Dendritic cell treated with granulocyte-macrophage colony-stimulating factor and Interleukin-4, amounts not matched to agents 40 ng/mL and 50 ng/mL, for 4 days (primary cell): ENCODE measurements at regions not wholly inside any gene's neighbourhood (a gene's known extent, or its start where the extent isn't known, plus 50 kb on each side); places are given as distances from the start of the nearest gene placed in this dataset.

Experiments
- H3K27ac Mint-ChIP-seq: one replicate; pipeline ENCODE4 v1.8.0; 2022; ENCODE audit warnings: mild to moderate bottlenecking, mixed read lengths
- H3K27me3 Mint-ChIP-seq: one replicate; pipeline ENCODE4 v1.8.0; 2022; ENCODE audit warnings: mild to moderate bottlenecking, mixed read lengths
- H3K36me3 Mint-ChIP-seq: one replicate; pipeline ENCODE4 v1.8.0; 2022; ENCODE audit warnings: low read depth, mixed read lengths
- H3K4me1 Mint-ChIP-seq: one replicate; pipeline ENCODE4 v1.8.0; 2022; ENCODE audit warnings: low read depth, mixed read lengths
- H3K4me3 Mint-ChIP-seq: one replicate; pipeline ENCODE4 v1.8.0; 2022; ENCODE audit warnings: mild to moderate bottlenecking, moderate library complexity, mixed read lengths
- H3K9me3 Mint-ChIP-seq: one replicate; pipeline ENCODE4 v1.8.0; 2022; ENCODE audit warnings: mixed read lengths
- intact Hi-C: fragments of 100-400 bp; cut with micrococcal nuclease; formaldehyde crosslinking; loops from one replicate; pipeline ENCODE4 v1.15.0; 2022

DNA sequence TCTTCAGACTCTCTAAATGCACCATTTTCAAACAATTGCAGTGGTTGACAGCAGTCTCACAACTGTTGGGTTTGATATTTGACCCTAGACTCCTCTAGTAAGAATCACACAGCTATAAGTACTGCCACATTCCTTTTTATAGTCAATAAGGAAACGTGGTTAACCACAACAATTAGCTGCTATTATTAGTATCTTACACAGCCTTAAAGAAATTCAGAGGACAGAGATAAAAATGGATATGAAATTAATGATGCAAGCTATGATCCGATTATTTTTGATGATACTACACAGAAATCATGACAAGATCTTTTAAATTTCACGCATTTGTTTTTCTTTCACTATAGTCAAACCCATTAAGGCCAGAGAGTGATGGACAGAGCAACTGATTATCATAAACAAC lies 288.6 kb upstream of the C9orf72 start:
- no peaks in the 10 kb centered on the region for H3K4me1 Mint-ChIP-seq
- no peak overlapping the region for H3K4me3 Mint-ChIP-seq

DNA sequence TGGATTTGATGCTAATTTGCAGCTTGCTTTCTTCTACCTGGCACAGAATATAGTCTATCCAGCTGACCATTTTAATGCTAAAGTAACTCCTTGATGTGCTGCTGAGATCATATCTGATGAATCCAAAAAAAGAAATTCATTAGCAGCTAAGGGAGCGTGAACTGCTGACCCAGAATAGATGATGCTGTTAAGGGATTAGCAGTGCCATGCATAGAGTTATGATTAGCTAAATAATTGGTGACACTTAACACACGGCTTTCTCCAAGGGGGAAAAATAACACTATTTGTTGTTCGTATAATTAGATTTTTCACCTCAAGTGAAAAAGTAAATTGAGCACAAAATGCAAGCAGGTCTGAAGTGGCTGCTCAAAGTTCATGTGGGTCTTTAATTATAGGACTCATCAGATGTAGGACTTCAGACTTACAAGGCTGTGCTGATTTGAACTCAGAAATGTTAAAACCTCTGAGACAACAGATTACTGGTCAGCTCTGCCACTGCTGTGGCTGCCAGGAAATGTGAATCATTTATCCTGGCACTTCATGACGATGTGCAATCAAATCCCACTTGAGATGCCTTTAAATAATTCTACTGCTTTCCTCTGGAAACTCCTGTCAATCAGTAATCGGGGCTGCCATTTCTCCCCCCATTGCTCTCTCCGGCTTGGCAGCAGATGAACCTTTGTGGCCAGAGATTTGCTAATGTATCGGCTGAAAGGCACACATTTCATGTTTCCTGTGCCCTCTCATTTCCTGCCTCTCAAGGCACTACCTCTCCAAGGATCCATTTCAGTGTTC lies 291.6 kb upstream of the C9orf72 start:
- intact Hi-C loops, result loop anchor here (5.0 kb wide), 1 partner anchor 42 kb away; no protein-coding TSS in a partner anchor
- no peaks in the 10 kb centered on the region for H3K4me1 Mint-ChIP-seq
- no peaks in the 10 kb centered on the region for H3K36me3 Mint-ChIP-seq
- no peak overlapping the region for H3K4me3 Mint-ChIP-seq
- H3K27ac Mint-ChIP-seq, result no peak overlapping the region
- H3K9me3 Mint-ChIP-seq, result no peaks in the 10 kb centered on the region
- peaks cover 6% of the 10 kb centered on the region for H3K27me3 Mint-ChIP-seq

More for the DNA sequence above, 288.6 kb upstream of the C9orf72 start:
- Mint-ChIP-seq H3K9me3 (no peaks in the 10 kb centered on the region), H3K36me3 (no peaks in the 10 kb centered on the region), H3K27ac (no peak overlapping the region), H3K27me3 (peaks cover 5% of the 10 kb centered on the region)
- intact Hi-C loops, result no loop called here

DNA sequence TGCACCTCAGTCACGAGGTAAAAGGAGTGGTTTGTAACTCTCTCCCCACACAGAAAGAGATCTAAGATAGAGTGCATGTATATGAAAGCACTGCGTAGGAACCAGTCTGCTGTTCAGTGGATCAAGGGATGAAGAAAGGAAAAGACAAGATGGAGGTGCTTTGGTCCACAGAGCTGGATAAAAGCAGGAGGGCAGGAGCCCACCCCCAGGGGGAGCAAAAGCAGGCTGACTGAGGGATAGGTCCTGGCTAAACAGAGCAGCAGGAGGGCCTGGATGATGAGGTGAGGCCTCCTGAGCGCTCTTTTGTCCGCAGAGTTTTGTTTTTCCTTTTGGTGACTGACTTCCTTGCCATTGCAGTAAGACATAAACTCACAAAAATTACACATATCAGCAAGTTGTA lies 293.5 kb upstream of the C9orf72 start:
- no peaks in the 10 kb centered on the region for H3K9me3 Mint-ChIP-seq
- H3K4me3 Mint-ChIP-seq, result no peak overlapping the region
- no peaks in the 10 kb centered on the region for H3K36me3 Mint-ChIP-seq
- no peak overlapping the region for H3K27ac Mint-ChIP-seq
- intact Hi-C loops, result loop anchor here (5.0 kb wide), 1 partner anchor 41 kb away; no protein-coding TSS in a partner anchor
- no peaks in the 10 kb centered on the region for H3K4me1 Mint-ChIP-seq
- H3K27me3 Mint-ChIP-seq, result peaks cover 6% of the 10 kb centered on the region

DNA sequence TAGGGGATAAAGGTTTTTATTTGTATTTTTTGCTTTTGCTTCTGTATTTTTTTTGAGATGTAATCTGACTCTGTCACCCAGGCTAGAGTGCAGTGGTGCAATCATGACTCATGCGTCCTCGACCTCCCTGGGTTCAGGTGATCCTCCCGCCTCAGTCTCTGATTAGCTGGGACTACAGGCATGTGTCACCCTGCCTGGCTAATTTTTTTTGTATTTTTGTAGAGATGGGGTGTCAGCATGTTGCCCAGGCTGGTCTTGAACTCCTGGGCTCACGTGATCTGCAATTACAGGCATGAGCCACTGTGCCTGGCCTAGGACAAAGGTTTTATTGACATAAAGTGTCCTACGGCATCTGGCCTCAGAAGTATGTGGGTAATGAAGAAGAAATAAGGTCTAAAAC lies 297.1 kb upstream of the C9orf72 start:
- intact Hi-C loops, result no loop called here
- H3K4me3 Mint-ChIP-seq, result no peak overlapping the region
- peaks cover 3% of the 10 kb centered on the region for H3K27me3 Mint-ChIP-seq
- no peak overlapping the region for H3K27ac Mint-ChIP-seq
- no peaks in the 10 kb centered on the region for H3K4me1 Mint-ChIP-seq
- H3K36me3 Mint-ChIP-seq, result no peaks in the 10 kb centered on the region
- no peaks in the 10 kb centered on the region for H3K9me3 Mint-ChIP-seq

DNA sequence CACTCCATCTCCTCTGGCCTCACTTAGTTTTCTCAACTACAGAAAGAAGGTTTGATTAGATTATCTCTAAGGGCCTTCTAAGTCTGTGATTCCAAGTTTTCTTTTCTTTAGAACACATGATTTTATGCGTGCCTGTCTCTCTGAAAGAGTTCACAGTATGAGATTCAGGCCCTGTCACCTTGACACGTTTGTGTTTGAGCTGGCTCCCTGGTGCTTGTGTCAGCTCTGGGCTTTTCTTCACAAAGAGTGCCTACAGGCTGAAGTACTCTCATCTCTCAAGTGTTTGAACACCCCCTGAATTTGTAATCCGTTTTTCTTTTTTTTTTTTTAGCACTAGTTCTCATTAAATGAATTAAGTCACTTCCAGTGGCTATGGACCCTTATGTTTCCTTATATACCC lies 306.9 kb upstream of the C9orf72 start:
- Mint-ChIP-seq H3K36me3 (no peaks in the 10 kb centered on the region), H3K4me3 (no peak overlapping the region), H3K9me3 (no peaks in the 10 kb centered on the region), H3K4me1 (no peaks in the 10 kb centered on the region), H3K27me3 (peaks cover 1% of the 10 kb centered on the region), H3K27ac (no peak overlapping the region)
- intact Hi-C loops, result no loop called here

DNA sequence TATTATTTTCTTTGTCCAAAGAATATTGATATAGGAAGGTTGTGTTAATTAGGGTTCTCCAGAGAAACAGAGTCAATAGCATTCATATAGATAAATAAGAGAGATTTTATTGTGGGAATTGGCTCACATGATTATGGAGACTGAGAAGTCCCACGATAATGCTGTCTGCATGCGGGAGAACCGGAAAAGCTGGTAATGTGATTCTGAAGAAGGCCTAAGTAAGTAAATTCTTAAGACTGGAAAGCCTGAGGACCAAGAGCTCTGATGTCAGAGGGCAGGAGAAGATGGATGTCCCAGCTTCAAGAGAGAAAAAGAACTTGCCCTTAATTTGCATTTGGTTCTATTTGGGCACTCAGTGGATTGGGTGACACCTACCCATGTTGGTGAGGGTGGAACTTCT lies 307.4 kb upstream of the C9orf72 start:
- Mint-ChIP-seq H3K36me3 (no peaks in the 10 kb centered on the region), H3K27me3 (peaks cover 1% of the 10 kb centered on the region), H3K9me3 (no peaks in the 10 kb centered on the region), H3K4me1 (no peaks in the 10 kb centered on the region), H3K4me3 (no peak overlapping the region), H3K27ac (no peak overlapping the region)
- intact Hi-C loops, result no loop called here

DNA sequence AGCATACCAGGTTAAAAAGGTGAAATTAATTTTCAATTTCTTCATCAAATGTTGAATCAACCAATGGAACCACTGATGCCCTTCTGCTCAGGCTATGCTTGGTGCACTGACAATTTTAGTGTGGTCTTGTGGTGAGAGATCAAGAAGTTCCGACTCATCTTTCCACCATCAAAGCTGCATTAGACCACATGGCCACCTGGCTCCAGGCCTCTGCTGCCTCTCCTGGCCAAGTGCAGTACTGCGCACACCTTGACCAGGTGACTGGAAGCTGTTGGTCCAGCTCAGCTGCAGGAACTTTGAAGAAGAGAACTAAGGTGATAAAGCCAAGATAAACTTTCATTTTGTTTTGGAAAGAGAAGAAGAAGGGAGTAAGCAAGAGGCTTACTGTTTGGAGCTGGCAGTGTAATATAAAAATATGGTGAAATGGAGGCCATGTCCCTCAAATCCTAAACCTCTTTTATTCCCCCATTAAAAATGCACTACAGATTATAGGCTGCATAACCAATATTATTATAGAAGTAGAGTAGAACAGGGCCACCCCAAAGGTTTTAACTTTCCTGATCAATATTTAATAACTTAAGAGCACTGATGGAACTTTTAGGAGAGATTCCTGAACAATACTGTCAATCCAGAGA lies 315.5 kb upstream of the C9orf72 start:
- Mint-ChIP-seq H3K9me3 (peaks cover 9% of the 10 kb centered on the region), H3K27ac (no peak overlapping the region), H3K36me3 (no peaks in the 10 kb centered on the region), H3K27me3 (no peaks in the 10 kb centered on the region), H3K4me1 (no peaks in the 10 kb centered on the region), H3K4me3 (no peak overlapping the region)
- intact Hi-C loops, result no loop called here

DNA sequence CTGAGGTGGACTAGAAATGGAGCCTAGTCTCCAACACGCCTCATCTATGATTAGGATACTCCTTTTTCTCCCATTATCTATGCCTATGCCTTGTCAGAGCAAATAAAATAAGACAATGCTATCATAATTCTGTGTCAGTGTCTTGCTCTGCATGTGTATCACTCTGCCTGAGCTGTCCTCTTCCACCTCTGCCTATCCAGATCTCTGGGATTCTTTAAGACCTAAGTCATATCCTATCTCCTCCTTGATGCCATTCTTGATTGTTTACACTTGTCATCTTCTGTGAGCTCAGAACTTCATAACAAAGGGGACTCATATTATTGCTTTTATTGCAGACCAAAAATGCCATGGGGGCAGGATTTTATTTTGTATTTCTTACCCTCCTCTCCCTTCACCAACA lies 351.2 kb upstream of the C9orf72 start:
- Mint-ChIP-seq H3K36me3 (no peaks in the 10 kb centered on the region), H3K4me3 (no peak overlapping the region), H3K9me3 (no peaks in the 10 kb centered on the region), H3K27me3 (no peaks in the 10 kb centered on the region), H3K27ac (no peak overlapping the region), H3K4me1 (no peaks in the 10 kb centered on the region)
- intact Hi-C loops, result no loop called here

DNA sequence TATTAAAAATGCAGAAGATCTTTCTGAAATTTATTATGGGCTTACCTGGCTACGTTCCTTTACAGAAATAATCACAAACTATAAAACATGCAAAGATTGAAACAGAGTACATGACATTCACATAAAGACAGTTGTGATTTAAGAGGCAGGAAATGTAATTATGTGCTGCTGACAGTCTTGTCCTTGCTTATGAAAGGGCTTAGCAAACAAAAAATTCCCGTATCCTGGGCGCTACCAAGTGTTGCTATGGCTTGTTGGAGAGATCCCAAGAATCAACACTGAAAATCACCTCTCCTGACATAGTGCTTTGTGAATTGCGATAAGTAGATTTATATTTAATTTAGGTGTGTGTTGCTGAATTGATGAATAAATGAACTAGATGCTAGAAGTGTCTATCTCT lies 352.5 kb upstream of the C9orf72 start:
- H3K4me1 Mint-ChIP-seq, result no peaks in the 10 kb centered on the region
- H3K36me3 Mint-ChIP-seq, result no peaks in the 10 kb centered on the region
- intact Hi-C loops, result no loop called here
- no peak overlapping the region for H3K4me3 Mint-ChIP-seq
- H3K27ac Mint-ChIP-seq, result no peak overlapping the region
- no peaks in the 10 kb centered on the region for H3K27me3 Mint-ChIP-seq
- H3K9me3 Mint-ChIP-seq, result no peaks in the 10 kb centered on the region

DNA sequence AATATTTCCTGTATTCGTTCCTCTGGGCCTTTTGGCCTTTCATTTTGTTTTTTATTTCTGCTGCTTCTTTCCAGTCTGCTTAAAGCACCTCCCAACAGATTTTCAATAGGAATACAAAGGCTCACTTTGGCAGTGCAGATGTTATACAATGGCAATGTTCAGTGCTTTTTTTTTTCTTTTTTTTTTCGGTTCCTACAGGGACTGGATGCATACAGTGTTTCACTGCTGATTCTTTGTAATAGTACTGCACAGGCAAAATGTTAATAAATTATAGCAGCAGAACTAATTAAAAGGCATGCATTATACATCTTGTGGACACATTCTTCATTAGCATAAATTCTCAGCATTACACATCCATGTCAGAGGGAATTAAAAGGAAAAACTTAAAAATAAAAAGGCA lies 356.6 kb upstream of the C9orf72 start:
- no peaks in the 10 kb centered on the region for H3K9me3 Mint-ChIP-seq
- intact Hi-C loops, result no loop called here
- no peaks in the 10 kb centered on the region for H3K36me3 Mint-ChIP-seq
- H3K4me3 Mint-ChIP-seq, result no peak overlapping the region
- no peaks in the 10 kb centered on the region for H3K27me3 Mint-ChIP-seq
- no peaks in the 10 kb centered on the region for H3K4me1 Mint-ChIP-seq
- H3K27ac Mint-ChIP-seq, result no peak overlapping the region

DNA sequence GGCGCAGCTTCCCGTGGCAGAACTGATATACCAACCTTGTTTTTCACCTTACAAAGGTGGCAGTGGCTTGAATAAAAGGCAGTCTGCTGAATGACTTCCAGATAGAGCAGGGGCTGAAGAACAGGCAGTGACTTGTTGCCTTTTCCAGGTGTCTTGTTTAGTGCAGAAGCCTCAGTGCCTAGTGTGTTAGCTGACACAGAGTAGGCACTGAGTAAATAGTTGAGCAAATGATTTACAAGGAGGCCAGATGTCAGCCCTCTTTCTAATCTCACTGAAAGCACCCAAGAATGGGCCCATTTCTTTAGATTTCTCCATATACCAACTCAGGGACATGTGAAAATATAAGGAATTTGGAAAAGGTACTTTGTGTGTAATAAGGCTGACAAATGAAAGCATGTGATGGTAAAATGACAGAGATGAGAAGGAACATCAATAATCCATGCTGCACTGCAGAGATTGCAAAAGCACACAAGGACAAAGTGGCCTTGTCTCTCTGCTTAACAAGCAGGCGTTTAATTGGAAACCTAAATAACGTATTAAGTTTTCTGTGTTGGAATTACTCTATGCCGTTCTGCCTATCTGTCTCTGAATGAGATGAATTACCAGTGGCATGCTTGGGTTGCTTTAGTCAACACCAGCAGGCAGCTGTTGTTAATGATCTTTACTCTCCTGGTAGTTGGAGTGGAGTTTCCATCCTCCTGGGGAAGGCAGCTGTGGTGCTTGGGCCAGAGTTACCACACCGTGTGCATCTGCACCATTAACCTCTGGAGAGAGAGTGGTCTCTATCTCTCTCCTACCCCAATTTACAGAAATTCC lies 360.1 kb upstream of the C9orf72 start:
- intact Hi-C loops, result no loop called here
- no peaks in the 10 kb centered on the region for H3K4me1 Mint-ChIP-seq

DNA sequence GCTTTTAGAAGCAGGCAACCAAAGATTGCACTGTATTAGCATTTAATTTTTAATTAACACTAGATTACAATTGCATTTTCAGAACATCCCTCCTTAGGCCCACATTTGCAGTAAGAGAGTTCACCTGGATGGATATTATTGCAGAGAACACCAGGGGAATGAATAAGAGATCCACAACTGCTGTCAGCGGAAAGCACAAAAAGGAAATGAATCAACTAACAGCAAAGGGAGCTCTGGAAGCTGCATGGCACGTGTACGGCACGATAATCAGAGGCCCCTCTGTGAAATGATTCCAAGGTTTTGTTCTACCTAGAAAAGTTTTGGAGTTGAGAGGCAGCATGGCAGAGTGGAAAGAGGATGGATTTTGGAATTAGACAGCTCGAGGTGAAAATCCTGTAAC lies 361.2 kb upstream of the C9orf72 start:
- H3K36me3 Mint-ChIP-seq, result no peaks in the 10 kb centered on the region
- no peak overlapping the region for H3K4me3 Mint-ChIP-seq
- no peaks in the 10 kb centered on the region for H3K9me3 Mint-ChIP-seq
- no peaks in the 10 kb centered on the region for H3K4me1 Mint-ChIP-seq
- H3K27ac Mint-ChIP-seq, result no peak overlapping the region
- intact Hi-C loops, result no loop called here
- no peaks in the 10 kb centered on the region for H3K27me3 Mint-ChIP-seq

More for the DNA sequence above, 360.1 kb upstream of the C9orf72 start:
- Mint-ChIP-seq H3K27me3 (no peaks in the 10 kb centered on the region), H3K9me3 (no peaks in the 10 kb centered on the region), H3K36me3 (no peaks in the 10 kb centered on the region), H3K27ac (no peak overlapping the region), H3K4me3 (no peak overlapping the region)

DNA sequence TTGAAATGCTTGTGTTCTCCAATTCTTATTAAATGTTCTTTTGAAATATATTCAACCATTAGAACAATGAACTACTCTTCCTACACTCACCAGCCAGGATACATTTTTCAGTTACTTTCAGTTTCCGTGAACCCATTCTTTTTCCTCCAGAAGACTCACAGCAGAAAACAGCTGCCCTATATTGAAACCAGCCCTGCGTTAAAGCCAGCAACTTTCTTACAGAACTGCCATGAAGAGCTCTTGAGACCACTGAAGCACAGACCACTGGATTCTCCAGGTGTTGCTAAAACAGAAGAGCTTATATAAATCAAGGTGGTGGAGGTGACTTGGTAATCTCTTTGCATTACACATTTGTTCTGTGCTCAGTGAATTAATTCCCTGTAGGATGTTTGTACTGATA lies 365.9 kb upstream of the C9orf72 start:
- Mint-ChIP-seq H3K27me3 (no peaks in the 10 kb centered on the region), H3K9me3 (no peaks in the 10 kb centered on the region)

DNA sequence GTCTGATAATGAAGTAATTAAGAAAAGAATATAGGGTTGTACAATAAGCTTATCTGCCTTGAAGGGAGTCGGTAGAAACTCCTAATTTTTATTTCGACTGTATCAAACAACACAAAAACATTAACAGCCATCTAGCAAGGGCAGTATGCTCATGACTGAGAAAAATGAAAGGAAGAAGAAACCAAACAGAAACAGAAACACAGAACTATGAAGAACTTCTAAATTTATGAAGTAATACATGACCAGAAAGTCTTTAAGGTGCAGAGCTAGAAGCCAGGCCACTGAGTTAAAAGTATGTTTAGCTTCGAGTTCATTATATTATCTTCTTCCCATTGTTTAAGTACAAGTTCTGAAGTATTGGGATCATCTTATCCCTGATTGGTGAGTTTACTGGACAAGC lies 367.3 kb upstream of the C9orf72 start:
- H3K27me3 Mint-ChIP-seq, result no peaks in the 10 kb centered on the region
- no peak overlapping the region for H3K4me3 Mint-ChIP-seq
- intact Hi-C loops, result no loop called here
- H3K27ac Mint-ChIP-seq, result no peak overlapping the region
- H3K9me3 Mint-ChIP-seq, result no peaks in the 10 kb centered on the region
- no peaks in the 10 kb centered on the region for H3K36me3 Mint-ChIP-seq
- H3K4me1 Mint-ChIP-seq, result no peaks in the 10 kb centered on the region

More for the DNA sequence above, 365.9 kb upstream of the C9orf72 start:
- H3K4me1 Mint-ChIP-seq, result no peaks in the 10 kb centered on the region
- no peak overlapping the region for H3K4me3 Mint-ChIP-seq
- H3K36me3 Mint-ChIP-seq, result no peaks in the 10 kb centered on the region
- H3K27ac Mint-ChIP-seq, result no peak overlapping the region
- intact Hi-C loops, result no loop called here
